SU-DHL-6 (cell line): ENCODE measurements at regions not wholly inside any gene's neighbourhood (a gene's known extent, or its start where the extent isn't known, plus 50 kb on each side); places are given as distances from the start of the nearest gene placed in this dataset.

Experiments
- CTCF ChIP-seq: fragments of 200-600 bp; sonication (generic); IDR thresholded peaks from one replicate; pipeline ENCODE4 v1.5.1; 2017; ENCODE audit warnings: antibody characterized with exemption, mild to moderate bottlenecking, low read length, moderate library complexity; ENCODE audit not compliant: insufficient read depth, poor library complexity, severe bottlenecking
- EZH2phosphoT487 ChIP-seq: fragments of 200-600 bp; sonication (generic), shearing (Covaris generic); conservative IDR thresholded peaks from 2 replicates; pipeline ENCODE4 v1.6.1; 2018; ENCODE audit warnings: mild to moderate bottlenecking, antibody characterized with exemption, low read length, moderate library complexity, mixed read lengths

- TF ChIP-seq CTCF (no peak), EZH2phosphoT487 (no peak)
Observed at GRCh38 chrX:69232945-69233344, 67.7 kb upstream of the PJA1 start.
